IPS DF 4.7 (cell line): ENCODE measurements at regions not wholly inside any gene's neighbourhood (a gene's known extent, or its start where the extent isn't known, plus 50 kb on each side); places are given as distances from the start of the nearest gene placed in this dataset.

Experiments used
- DNase-seq: peaks from one replicate; pipeline ENCODE4 v3.0.0-alpha.2; 2013; ENCODE audit warnings: low spot score; ENCODE audit errors: extremely low read depth

- no peak for DNase-seq
Observed at GRCh38 chr3:103613397-103614156, 1178.8 kb downstream of the ZPLD1 start.

GRCh38 chr3:103614719-103615118, 1179.9 kb downstream of the ZPLD1 start:
- no peak for DNase-seq

GRCh38 chr3:103617961-103618360, 1183.1 kb downstream of the ZPLD1 start:
- DNase-seq: no peak

- DNase-seq: no peak
Observed at GRCh38 chr3:103624271-103624670, 1189.5 kb downstream of the ZPLD1 start.

GRCh38 chr3:103629391-103629790, 1194.6 kb downstream of the ZPLD1 start:
- DNase-seq: no peak

- no peak for DNase-seq
Observed at GRCh38 chr3:103644450-103644849, 1209.6 kb downstream of the ZPLD1 start.

- DNase-seq: no peak
Observed at GRCh38 chr3:103653996-103654395, 1219.2 kb downstream of the ZPLD1 start.

- DNase-seq: no peak
Observed at GRCh38 chr3:103657756-103658155, 1222.9 kb downstream of the ZPLD1 start.

GRCh38 chr3:103660810-103661209, 1226.0 kb downstream of the ZPLD1 start:
- no peak for DNase-seq

- DNase-seq: no peak
Observed at GRCh38 chr3:103662591-103662990, 1227.8 kb downstream of the ZPLD1 start.

GRCh38 chr3:103672346-103672745, 1237.5 kb downstream of the ZPLD1 start:
- no peak for DNase-seq

GRCh38 chr3:103684904-103685303, 1250.1 kb downstream of the ZPLD1 start:
- no peak for DNase-seq

- DNase-seq: no peak
Observed at GRCh38 chr3:103685939-103686338, 1251.1 kb downstream of the ZPLD1 start.

GRCh38 chr3:103690536-103690935, 1255.7 kb downstream of the ZPLD1 start:
- no peak for DNase-seq

GRCh38 chr3:103693831-103694230, 1259.0 kb downstream of the ZPLD1 start:
- no peak for DNase-seq

GRCh38 chr3:103698646-103699045, 1263.8 kb downstream of the ZPLD1 start:
- DNase-seq: no peak

GRCh38 chr3:103699228-103699627, 1264.4 kb downstream of the ZPLD1 start:
- DNase-seq: no peak

- no peak for DNase-seq
Observed at GRCh38 chr3:103705641-103706040, 1270.8 kb downstream of the ZPLD1 start.

- DNase-seq: no peak
Observed at GRCh38 chr3:103706671-103707070, 1271.9 kb downstream of the ZPLD1 start.

- no peak for DNase-seq
Observed at GRCh38 chr3:103711670-103712069, 1276.9 kb downstream of the ZPLD1 start.

GRCh38 chr3:103712320-103713008, 1277.6 kb downstream of the ZPLD1 start:
- no peak for DNase-seq

- no peak for DNase-seq
Observed at GRCh38 chr3:103729547-103729946, 1294.7 kb downstream of the ZPLD1 start.

- no peak for DNase-seq
Observed at GRCh38 chr3:103730744-103731143, 1295.9 kb downstream of the ZPLD1 start.
